Thyroid gland (tissue), 4 donors: ENCODE measurements at regions not wholly inside any gene's neighbourhood (a gene's known extent, or its start where the extent isn't known, plus 50 kb on each side); places are given as distances from the start of the nearest gene placed in this dataset.

Experiments used
- DNase-seq, 2 donors: peaks; one replicate each; pipeline ENCODE4 v3.0.0-alpha.2; 2019
- H3K27ac ChIP-seq, 3 donors: fragments of 200-600 bp; sonication (generic); 1 replicate in 2 of 3; 2 replicates in 1 of 3; pipeline ENCODE4 v1.5.1; 2016 to 2019; ENCODE audit warnings: mild to moderate bottlenecking in 1 of 3, moderate library complexity in 1 of 3
- H3K27me3 ChIP-seq: fragments of 200-600 bp; sonication (generic); one replicate; pipeline ENCODE4 v1.5.1; 2019
- H3K36me3 ChIP-seq, 2 donors: fragments of 200-600 bp; sonication (generic); one replicate each; pipeline ENCODE4 v1.5.1; 2016 to 2019
- H3K4me1 ChIP-seq, 2 donors: fragments of 200-600 bp; sonication (generic); one replicate each; pipeline ENCODE4 v1.5.1; 2017 to 2019
- H3K4me3 ChIP-seq, 3 donors: fragments of 200-600 bp; sonication (generic); replicated peaks in 1 of 3; 1 replicate in 2 of 3; 2 replicates in 1 of 3; pipeline ENCODE4 v1.5.1; 2016; ENCODE audit warnings: mild to moderate bottlenecking in 1 of 3
- H3K9me3 ChIP-seq: fragments of 200-600 bp; sonication (generic); one replicate; pipeline ENCODE4 v1.5.1; 2017
- CTCF ChIP-seq, 6 experiments: fragments of 200-600 bp in 3 of 6; fragments of 450-650 bp in 3 of 6; sonication (generic) in 3 of 6; IDR thresholded peaks; one replicate each; pipeline ENCODE4 v1.5.1; 2016 to 2019; ENCODE audit warnings: antibody characterized with exemption in 6 of 6, mild to moderate bottlenecking in 2 of 6, inconsistent platforms in 1 of 6, moderate library complexity in 1 of 6
- POLR2A ChIP-seq, 2 donors: fragments of 450-650 bp; IDR thresholded peaks; one replicate each; pipeline ENCODE4 v1.6.1; 2017; ENCODE audit warnings: antibody characterized with exemption in 2 of 2, mild to moderate bottlenecking in 2 of 2, moderate library complexity in 1 of 2
- WGBS, 2 donors: methylation state at CpG; one replicate each; pipeline ENCODE4 v1.1.5; 2017; 5-methylcytosine and 5-hydroxymethylcytosine counted together
- intact Hi-C: fragments of 100-400 bp; cut with DNase I; formaldehyde crosslinking; loops from one replicate; pipeline ENCODE4 v1.15.1; 2023

DNA sequence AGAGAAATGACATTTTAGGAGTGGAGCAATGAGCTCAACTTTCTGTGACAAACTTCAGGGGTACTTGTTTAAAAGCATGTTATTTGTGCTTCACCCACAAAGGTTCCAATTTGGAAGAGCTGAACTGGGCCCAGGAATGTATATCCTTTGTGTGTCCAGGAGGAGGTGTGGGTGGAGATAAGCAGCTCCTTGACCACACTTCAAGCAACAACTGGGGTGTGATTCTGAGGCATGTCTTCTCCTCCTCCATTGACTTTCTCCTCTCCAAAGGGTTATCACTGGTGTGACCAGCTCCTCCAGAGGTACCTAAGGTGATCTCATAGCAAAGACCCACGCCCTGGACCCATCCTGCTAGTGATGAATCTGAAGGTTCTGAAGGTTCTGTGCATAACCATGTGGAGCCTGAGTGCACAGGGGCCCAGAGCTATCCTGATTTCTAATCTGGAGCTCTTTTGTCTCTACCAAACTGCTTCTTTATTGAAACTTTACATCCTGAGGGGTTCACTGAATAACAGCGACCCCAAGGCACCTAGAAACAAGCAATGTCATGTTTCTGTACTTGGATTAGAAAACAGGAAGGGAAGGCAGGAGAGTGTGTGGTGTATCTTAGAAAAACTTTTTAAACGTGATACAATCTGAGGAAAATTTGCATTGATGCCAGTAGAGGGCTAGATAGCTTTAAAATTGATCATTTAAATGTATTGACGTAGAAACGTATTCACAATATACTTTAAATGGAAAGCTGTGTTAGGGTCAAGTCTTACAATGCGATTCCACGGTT lies 60.9 kb upstream of the CD93 start:
- no peaks in the 10 kb centered on the region for H3K27me3 ChIP-seq
- H3K36me3 ChIP-seq = no peaks in the 10 kb centered on the region
- H3K27ac ChIP-seq = peak overlapping the region in 2 of 3 donors; percentile 21 to 39
- TF ChIP-seq POLR2A (IDR thresholded peaks at IDR 0.05) (no peak), CTCF (IDR thresholded peaks at IDR 0.05) (no peak)
- 75 to 78% methylated on average over 7 of the region's 7 CpGs for WGBS, 2 donors
- intact Hi-C loops = no loop called here
- H3K4me1 ChIP-seq = peaks cover 6 to 45% of the 10 kb centered on the region in 2 donors
- no peaks in the 10 kb centered on the region for H3K9me3 ChIP-seq
- no peak for DNase-seq
- no peak overlapping the region for H3K4me3 ChIP-seq

DNA sequence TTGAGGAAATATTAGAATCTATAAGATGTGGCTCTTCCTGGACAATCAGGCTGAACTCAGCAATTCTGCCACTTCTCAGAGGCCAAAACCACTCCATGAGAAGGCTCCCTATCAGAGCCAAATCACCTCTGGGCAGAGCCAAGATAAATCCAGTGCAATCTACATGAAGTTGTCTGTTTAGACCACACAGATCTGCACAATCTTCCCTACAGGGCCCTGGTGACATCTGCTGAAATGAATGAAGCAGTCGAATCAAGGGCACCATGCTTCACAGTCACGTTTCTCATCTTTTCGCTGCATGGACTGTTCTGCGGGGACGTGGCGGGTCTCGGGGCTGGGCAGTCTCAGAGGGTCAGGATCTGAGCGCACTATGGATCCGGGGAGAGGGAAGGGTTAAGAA lies 60.1 kb upstream of the CD93 start:
- DNase-seq = no peak
- TF ChIP-seq CTCF (IDR thresholded peaks at IDR 0.05) (no peak), POLR2A (IDR thresholded peaks at IDR 0.05) (no peak)
- Histone ChIP-seq H3K27ac (no peak overlapping the region), H3K4me3 (no peak overlapping the region), H3K9me3 (no peaks in the 10 kb centered on the region), H3K36me3 (no peaks in the 10 kb centered on the region), H3K4me1 (peaks cover 6 to 43% of the 10 kb centered on the region in 2 donors), H3K27me3 (no peaks in the 10 kb centered on the region)
- WGBS, 2 donors = 95 to 98% methylated on average over 9 of the region's 9 CpGs
- intact Hi-C loops = no loop called here

DNA sequence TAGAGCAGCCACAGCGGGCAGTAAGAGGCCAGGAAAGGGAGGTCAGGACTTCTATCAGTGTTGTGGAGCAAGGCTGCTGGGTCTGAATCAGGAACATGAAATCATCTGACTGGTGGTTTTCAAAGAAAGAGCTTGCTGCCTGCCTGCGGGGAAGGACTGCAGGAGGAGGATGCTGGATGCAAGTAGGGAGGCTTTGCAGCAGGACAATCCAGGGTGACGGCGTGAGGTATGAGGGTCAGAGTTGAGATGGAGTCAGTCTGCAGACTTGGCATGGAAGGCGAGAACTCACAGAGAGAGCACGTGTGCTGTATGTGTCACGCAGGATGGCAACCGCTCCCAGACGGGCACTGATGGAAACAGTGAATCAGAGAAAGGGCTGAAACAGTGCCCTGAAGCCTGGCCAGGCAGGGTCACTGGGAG lies 59.2 kb upstream of the CD93 start:
- Histone ChIP-seq H3K27ac (peak overlapping the region in 1 of 3 donors; percentile 7), H3K27me3 (no peaks in the 10 kb centered on the region), H3K9me3 (no peaks in the 10 kb centered on the region), H3K4me1 (peaks cover 6 to 43% of the 10 kb centered on the region in 2 donors), H3K4me3 (no peak overlapping the region), H3K36me3 (no peaks in the 10 kb centered on the region)
- WGBS, 2 donors = 76 to 82% methylated on average over 9 of the region's 9 CpGs
- intact Hi-C loops = no loop called here
- TF ChIP-seq POLR2A (IDR thresholded peaks at IDR 0.05) = no peak
- TF ChIP-seq CTCF (IDR thresholded peaks at IDR 0.05) = no peak
- no peak for DNase-seq

- 74 to 83% methylated on average over 7 of the region's 7 CpGs for WGBS, 2 donors
- intact Hi-C loops = no loop called here
- no peaks in the 10 kb centered on the region for H3K27me3 ChIP-seq
These were observed 58.7 kb upstream of the CD93 start for GRCh38 chr20:23144856-23145255.

More at GRCh38 chr20:23144856-23145255, 58.7 kb upstream of the CD93 start:
- H3K36me3 ChIP-seq = no peaks in the 10 kb centered on the region
- no peak for TF ChIP-seq POLR2A (IDR thresholded peaks at IDR 0.05)
- TF ChIP-seq CTCF (IDR thresholded peaks at IDR 0.05) = no peak
- no peak for DNase-seq
- no peaks in the 10 kb centered on the region for H3K9me3 ChIP-seq
- H3K4me3 ChIP-seq = no peak overlapping the region
- peak overlapping the region in 1 of 3 donors; percentile 7 for H3K27ac ChIP-seq
- H3K4me1 ChIP-seq = peaks cover 6 to 43% of the 10 kb centered on the region in 2 donors
